GM21526 (cell line): ENCODE measurements at regions not wholly inside any gene's neighbourhood (a gene's known extent, or its start where the extent isn't known, plus 50 kb on each side); places are given as distances from the start of the nearest gene placed in this dataset.

ENCODE experiments used
- ATAC-seq: cut with Tn5 transposase; IDR thresholded peaks from one replicate; pipeline ENCODE4 v1.9.1; 2021; ENCODE audit warnings: moderate library complexity; ENCODE audit not compliant: unreplicated experiment, low FRiP score

- ATAC-seq: no peak
These were observed 94.3 kb upstream of the PITX1 start for GRCh38 chr5:135128361-135128760.

DNA sequence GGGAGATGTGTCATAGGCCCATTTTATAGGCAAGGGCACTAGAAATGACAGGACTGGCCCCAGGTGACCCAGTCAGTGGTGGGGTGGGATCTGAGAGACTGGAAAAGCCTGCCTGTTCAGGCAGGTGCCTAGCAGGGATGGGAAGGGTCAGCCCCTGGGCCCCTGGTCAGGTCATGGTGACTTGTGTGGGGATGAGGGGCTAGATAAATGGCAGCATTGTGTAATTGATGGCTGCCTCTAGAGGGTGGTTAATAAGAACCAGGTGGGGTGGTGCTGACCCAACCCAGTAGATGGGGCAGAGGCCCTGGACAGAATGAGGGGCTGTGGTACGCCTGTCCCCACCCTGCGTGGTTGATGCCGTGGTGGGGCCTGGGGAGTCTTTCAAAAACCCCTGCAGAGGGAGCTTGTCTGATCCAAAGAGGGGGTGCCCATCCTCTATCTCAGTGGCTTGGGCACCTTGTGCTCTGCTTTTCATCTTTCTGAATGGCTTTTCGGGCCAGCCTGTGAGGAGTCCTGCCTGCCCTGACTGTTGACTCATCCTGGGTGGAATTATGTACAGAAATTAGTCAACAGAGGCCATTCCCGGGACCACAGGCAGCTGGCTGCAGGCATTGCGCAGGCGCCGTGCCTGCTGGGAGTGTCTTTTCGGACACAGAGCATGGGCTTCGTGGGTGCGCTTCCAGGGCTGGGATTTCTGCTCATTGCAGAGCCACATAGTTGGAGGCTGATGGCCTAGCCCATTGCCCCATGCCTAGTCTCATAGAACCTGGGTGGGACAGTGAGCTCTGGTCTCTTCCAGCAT, 93.6 kb upstream of the PITX1 start:
- ATAC-seq: no peak

- no peak for ATAC-seq
These were observed 92.8 kb upstream of the PITX1 start for GRCh38 chr5:135126688-135127438.

DNA sequence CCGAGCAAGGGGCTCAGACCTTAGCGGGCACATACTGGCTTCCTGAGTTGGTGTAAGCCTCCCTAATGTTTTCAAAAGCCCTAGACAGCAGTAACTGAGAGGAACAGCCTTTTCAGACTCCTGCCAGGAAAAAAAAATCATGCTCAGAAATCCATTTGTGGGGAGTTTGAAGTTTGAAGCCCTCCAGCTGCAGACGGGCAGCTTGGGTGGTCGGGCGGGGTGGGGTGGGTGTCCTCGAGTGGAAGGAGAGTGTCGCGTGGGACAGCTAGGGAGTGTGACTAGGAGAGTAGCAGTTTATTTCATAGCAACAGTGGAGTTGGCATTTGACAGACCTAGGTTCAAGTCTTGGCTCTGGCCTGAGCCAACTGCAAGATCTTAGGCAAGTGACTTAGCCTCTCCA, 90.7 kb upstream of the PITX1 start:
- ATAC-seq: no peak

DNA sequence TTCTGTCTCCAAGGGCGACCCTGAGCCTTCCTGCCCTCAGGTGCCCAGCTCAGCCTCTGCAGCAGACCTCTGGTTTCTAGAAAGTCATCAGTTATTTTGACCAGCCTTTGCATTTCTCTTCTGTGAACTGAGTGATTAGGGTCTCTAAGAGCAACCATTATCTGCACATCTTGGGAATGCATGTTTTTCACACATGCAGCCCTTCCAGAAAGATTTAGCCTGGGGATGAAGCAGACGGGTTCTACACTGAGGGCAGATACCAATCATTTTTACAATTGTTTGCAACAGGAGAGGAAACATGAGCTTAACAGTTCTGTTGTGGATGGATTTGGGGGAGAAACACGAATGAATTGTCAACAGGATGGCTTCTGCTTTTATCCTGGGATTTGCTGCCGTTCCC, 90.1 kb upstream of the PITX1 start:
- no peak for ATAC-seq

DNA sequence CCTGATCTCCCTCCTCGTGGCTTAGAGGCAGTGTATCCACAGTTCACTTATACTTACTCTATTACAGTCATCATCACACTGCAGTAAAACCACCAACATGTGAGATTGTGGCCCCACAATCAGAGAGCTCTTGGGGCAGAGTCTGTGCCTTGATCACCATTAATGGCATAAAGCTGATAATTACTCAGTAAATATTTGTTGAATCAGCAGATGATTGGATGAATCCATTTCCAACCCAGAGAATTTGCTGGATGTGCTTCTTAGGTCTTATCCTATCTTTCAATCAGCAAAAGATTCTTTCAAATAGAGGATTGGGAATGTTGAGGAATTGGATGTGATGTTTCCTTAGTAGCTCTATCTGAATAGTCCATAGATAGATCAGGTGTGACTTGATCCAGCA, 88.8 kb upstream of the PITX1 start:
- ATAC-seq: no peak

GRCh38 chr5:135120951-135121350, 86.9 kb upstream of the PITX1 start:
- ATAC-seq: no peak

DNA sequence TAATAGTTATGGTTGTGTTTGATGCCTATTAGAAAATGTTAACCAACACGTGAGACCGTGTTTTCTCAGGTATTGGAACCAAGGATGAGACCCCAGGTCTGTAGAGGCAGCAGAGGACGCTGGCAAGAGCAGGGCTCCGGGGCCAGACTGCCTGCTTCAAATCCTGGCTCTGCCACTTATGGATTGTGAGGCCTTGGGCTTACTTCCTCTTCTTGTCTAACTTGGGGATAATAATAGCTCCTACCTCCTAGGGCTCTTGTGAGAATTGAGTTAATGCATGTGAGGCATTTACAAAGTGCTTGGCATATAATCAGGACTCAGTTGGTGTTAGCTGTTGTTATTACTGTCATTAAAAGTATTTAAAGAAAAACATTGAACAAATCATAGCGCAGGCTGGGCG, 85.5 kb upstream of the PITX1 start:
- ATAC-seq: no peak

DNA sequence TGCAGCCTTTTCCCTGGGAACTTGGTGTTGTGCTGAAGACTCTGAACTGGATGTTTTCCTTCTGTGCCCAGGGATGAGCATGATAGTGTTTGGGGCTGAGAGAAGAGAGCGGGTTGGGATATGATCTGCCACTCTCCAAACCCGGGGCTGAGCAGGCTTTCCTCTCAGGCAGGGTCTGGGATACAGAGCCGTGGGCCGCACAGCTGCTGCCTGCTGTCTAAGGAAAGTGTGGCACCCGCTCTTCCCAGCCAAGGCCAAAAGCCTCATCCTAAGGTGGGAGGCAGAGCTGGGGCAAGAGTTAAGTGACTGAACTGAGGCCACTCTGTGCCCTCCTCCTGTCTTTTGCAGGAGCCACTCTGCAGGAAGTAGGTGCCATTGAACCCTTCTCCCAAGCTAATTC, 83.6 kb upstream of the PITX1 start:
- ATAC-seq: no peak

- ATAC-seq: no peak
These were observed 82.1 kb upstream of the PITX1 start for GRCh38 chr5:135116160-135116561.

- no peak for ATAC-seq
These were observed 81.6 kb upstream of the PITX1 start for GRCh38 chr5:135115591-135115990.

DNA sequence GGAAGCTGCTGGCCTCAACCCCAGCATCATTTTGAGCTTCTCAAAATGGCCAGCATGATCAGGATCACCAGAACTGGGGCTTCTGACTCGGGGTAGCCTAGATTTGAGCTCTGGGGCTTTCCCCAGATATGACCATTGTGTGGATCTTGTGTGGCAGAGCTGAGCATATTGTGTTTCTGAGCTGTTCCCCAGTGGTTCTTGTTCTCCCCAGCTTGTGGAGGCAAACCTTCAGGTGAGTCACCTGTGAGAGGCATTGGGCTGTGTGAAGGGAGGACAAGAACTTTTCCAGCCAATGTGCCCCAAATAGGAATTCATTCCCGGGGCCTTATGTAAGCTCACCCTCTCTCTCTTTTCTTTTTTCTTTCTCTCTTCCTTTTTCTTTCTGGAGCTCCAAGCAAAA, 80.7 kb upstream of the PITX1 start:
- no peak for ATAC-seq

DNA sequence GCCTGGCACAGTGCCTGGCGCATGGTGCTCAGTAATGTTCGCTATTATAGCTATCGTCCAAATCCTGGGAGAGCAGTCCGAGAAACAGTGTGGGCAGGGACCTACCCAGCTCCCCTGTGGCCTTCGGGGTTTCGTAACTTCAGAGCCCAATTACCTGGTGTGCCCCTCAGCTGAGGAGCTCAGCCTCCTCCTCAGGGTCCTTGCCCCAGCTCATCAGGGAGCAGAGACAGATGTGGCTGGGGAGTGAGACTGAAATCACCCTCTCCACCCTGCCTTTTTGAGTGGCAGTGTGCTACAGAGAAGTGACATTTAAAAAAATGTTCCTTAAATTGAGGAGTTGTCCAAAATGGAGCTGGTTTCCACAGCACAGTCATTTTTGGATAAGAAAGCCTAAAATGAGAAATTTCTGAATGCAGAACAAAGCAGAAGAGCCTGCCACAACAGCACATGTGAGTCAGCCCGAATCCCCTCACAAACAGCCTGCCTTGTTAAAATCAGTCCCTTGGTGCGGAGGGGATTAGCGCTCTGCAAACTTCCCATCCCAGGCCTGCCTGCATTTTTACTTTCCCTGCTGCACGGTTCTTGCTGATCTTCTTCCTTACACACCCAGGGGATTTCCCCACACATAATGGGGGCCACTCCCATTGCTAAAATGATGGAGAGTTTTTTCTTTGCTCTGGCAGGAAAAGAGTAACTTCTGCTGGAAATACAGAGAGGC, 78.1 kb upstream of the PITX1 start:
- no peak for ATAC-seq

DNA sequence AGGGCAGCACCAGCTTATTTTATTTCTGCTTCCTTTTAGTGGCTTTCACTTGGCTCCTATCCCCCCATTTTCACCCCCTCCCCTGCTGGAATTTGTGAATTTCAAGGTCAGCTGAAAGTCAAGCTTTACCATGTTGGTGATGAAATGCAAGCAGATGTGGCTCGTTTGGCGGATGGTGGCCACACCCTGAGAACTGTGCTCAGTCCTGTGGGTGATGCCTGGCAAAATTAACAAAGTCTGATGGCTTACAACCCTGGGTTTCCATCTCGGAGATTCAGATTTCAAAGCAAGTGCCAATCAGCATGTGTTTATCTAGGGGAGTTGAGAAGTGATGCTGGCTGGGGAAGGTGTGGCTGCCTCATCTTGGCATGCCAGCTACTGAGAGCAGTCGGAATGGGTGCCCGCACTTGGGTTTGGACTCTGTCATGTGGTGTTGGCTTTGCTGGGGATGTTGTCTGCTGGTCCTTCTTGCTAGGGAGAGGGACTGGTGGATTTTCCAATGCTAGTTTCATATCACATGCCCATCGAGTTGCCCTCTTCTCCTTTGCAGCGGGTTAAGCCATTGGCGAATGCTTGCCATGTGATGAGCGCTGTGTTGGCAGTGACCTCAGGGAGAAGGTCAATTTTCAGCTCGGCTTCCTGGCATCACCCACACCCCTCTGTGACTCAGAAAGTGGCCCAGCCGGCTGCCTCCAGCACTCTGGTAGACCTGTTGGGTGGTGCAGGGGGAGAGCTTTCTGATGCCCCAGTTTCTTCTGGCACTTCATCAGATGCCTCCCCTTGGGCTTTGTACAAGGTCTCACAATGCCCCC, 77.0 kb upstream of the PITX1 start:
- no peak for ATAC-seq

- no peak for ATAC-seq
These were observed 75.0 kb upstream of the PITX1 start for GRCh38 chr5:135108992-135109391.

DNA sequence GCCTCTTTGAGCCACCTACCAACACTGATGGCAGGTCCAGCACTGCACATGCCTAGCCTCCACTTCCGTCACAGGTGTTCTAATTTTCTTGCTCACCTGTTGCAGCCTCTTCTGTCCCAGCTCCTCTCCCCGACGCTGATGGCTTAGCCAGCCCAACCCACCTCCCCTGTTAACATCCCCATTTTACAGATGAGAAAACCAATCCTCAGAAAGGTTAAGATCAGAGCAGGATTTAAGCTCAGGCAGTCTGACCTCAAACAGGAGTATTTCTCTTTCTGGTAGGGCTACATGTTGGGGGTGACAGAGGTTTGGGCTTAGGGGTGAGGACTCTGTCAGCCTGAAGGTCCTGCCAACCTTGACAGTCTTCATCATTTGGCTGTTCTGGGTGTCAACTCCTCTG, 74.5 kb upstream of the PITX1 start:
- ATAC-seq: no peak

DNA sequence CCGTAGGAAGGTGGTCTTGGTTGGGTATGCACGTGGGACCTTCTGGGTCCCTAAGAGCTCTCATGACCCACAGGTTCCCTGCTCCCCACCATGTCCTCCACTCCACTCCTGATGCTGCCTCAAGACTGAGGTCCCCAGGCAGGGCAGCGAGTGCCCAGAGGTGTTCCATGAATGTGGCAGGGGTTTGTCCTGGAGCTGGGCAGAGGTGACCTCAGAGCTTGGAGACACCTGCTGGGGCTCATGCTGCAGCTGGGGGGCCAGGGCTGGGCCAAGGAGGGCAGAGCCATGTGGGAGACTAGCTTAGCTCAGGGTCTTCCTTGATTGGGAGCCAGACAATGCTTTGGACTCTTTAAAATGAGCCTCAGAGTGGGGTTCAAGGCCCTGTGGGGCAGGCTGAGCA, 74.0 kb upstream of the PITX1 start:
- ATAC-seq: no peak

- no peak for ATAC-seq
These were observed 72.8 kb upstream of the PITX1 start for GRCh38 chr5:135106610-135107471.

DNA sequence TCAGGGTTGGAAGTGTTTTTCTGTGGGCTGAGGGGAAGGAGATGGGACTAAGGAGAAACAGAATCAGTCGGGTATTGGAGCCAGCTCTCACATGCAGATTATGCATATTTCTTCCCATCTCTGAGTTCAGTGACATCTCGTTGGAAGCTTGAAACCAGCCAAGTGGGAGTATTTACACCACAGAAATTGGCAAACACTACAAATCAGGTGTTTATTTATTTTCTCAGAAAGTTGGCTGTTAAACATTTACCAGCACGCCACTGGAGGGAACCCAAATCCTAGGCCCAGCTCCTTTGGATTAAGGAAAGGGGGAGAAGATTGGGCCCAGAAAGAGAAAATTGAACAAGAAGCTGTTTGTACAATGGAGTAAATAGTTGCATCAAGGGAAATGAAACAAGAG, 72.1 kb upstream of the PITX1 start:
- no peak for ATAC-seq

- ATAC-seq: no peak
These were observed 71.1 kb upstream of the PITX1 start for GRCh38 chr5:135105105-135105484.
